ENCODE measurements at regions not wholly inside any gene's neighbourhood (a gene's known extent, or its start where the extent isn't known, plus 50 kb on each side); places are given as distances from the start of the nearest gene placed in this dataset.
A peak's percentile ranks its signal among the peaks of the same experiment; 100 is the strongest.
"Not testable (repeated sequence)": the region's sequence is repeated elsewhere in the genome, so short reads cannot be mapped to it uniquely, and the experiment has no call there.

GRCh38 chr1:224044420-224044819 lies 69.5 kb upstream of the FBXO28 start:
- H2BK5ac ChIP-seq (ENCODE audit: low read depth, low read length, poor library complexity, severe bottlenecking) = no peak overlapping the region
- H2AFZ ChIP-seq (ENCODE audit: low read depth, low read length) = no peak overlapping the region
- no peaks in the 10 kb centered on the region for H3K9me3 ChIP-seq (ENCODE audit: control insufficient read depth, low read length)
- H4K91ac ChIP-seq (ENCODE audit: low read length) = no peak overlapping the region
- WGBS = 97% methylated on average over 4 of the region's 4 CpGs
- no peak overlapping the region for H3K4ac ChIP-seq (ENCODE audit: low read depth in 1 of 2, low read length in 2 of 2)
- no peaks in the 10 kb centered on the region for H3K79me1 ChIP-seq (replicated peaks; ENCODE audit: low read length, poor library complexity, severe bottlenecking)
- no peak overlapping the region for H2BK120ac ChIP-seq (ENCODE audit: low read depth, low read length)
- no peak overlapping the region for H4K8ac ChIP-seq (ENCODE audit: low read length)
- H3K4me1 ChIP-seq (ENCODE audit: control insufficient read depth, insufficient read depth, low read depth, low read length) = no peaks in the 10 kb centered on the region
- no peak overlapping the region for H2AK5ac ChIP-seq (ENCODE audit: low read length, severe bottlenecking)
- H3K14ac ChIP-seq (ENCODE audit: low read length in 2 of 2) = no peak overlapping the region
- H3K9ac ChIP-seq (ENCODE audit: low read length) = no peak overlapping the region
- H3K18ac ChIP-seq (ENCODE audit: low read depth in 1 of 2, low read length in 2 of 2) = no peak overlapping the region
- no peak overlapping the region for H3K27ac ChIP-seq (ENCODE audit: low read length, poor library complexity, severe bottlenecking)
- no peak for DNase-seq
- H3K4me3 ChIP-seq (ENCODE audit: insufficient read depth in 1 of 2, low read depth in 1 of 2, low read length in 2 of 2) = no peak overlapping the region
- no peak overlapping the region for H2BK12ac ChIP-seq (ENCODE audit: low read length in 2 of 2)
- H3K4me2 ChIP-seq (ENCODE audit: low read length, poor library complexity, severe bottlenecking) = no peak overlapping the region
- no peak overlapping the region for H3K23ac ChIP-seq (ENCODE audit: low read length in 2 of 2)
- H3K36me3 ChIP-seq (ENCODE audit: control insufficient read depth in 1 of 2, insufficient read depth in 2 of 2, low read depth in 1 of 2, low read length in 2 of 2) = no peaks in the 10 kb centered on the region
- no peak overlapping the region for H2BK15ac ChIP-seq (ENCODE audit: low read depth, poor library complexity, severe bottlenecking)
- H3K27me3 ChIP-seq (ENCODE audit: control insufficient read depth in 1 of 2, insufficient read depth in 1 of 2, low read length in 2 of 2) = peaks cover 0 to 3% of the 10 kb centered on the region in 2 experiments

GRCh38 chr1:224042557-224043118 lies 71.3 kb upstream of the FBXO28 start:
- no peak overlapping the region for H2BK15ac ChIP-seq (ENCODE audit: low read depth, poor library complexity, severe bottlenecking)
- H2AFZ ChIP-seq (ENCODE audit: low read depth, low read length) = no peak overlapping the region
- H3K4ac ChIP-seq (ENCODE audit: low read depth in 1 of 2, low read length in 2 of 2) = no peak overlapping the region
- H3K27ac ChIP-seq (ENCODE audit: low read length, poor library complexity, severe bottlenecking) = no peak overlapping the region
- H3K9ac ChIP-seq (ENCODE audit: low read length) = no peak overlapping the region
- 69% methylated on average over 2 of the region's 4 CpGs for WGBS
- H2BK5ac ChIP-seq (ENCODE audit: low read depth, low read length, poor library complexity, severe bottlenecking) = no peak overlapping the region
- DNase-seq = no peak
- no peaks in the 10 kb centered on the region for H3K79me1 ChIP-seq (replicated peaks; ENCODE audit: low read length, poor library complexity, severe bottlenecking)
- peak overlapping the region in 1 of 2 experiments; percentile 62 for H3K18ac ChIP-seq (ENCODE audit: low read depth in 1 of 2, low read length in 2 of 2)
- no peaks in the 10 kb centered on the region for H3K9me3 ChIP-seq (ENCODE audit: control insufficient read depth, low read length)
- no peak overlapping the region for H2BK120ac ChIP-seq (ENCODE audit: low read depth, low read length)
- no peak overlapping the region for H3K14ac ChIP-seq (ENCODE audit: low read length in 2 of 2)
- no peak overlapping the region for H2AK5ac ChIP-seq (ENCODE audit: low read length, severe bottlenecking)
- H3K23ac ChIP-seq (ENCODE audit: low read length in 2 of 2) = no peak overlapping the region
- no peaks in the 10 kb centered on the region for H3K36me3 ChIP-seq (ENCODE audit: control insufficient read depth in 1 of 2, insufficient read depth in 2 of 2, low read depth in 1 of 2, low read length in 2 of 2)
- H3K4me2 ChIP-seq (ENCODE audit: low read length, poor library complexity, severe bottlenecking) = no peak overlapping the region
- H2BK12ac ChIP-seq (ENCODE audit: low read length in 2 of 2) = no peak overlapping the region
- H3K27me3 ChIP-seq (ENCODE audit: control insufficient read depth in 1 of 2, insufficient read depth in 1 of 2, low read length in 2 of 2) = peaks cover 0 to 3% of the 10 kb centered on the region in 2 experiments
- no peak overlapping the region for H4K8ac ChIP-seq (ENCODE audit: low read length)
- H3K4me3 ChIP-seq (ENCODE audit: insufficient read depth in 1 of 2, low read depth in 1 of 2, low read length in 2 of 2) = no peak overlapping the region
- no peaks in the 10 kb centered on the region for H3K4me1 ChIP-seq (ENCODE audit: control insufficient read depth, insufficient read depth, low read depth, low read length)
- H4K91ac ChIP-seq (ENCODE audit: low read length) = no peak overlapping the region

DNA sequence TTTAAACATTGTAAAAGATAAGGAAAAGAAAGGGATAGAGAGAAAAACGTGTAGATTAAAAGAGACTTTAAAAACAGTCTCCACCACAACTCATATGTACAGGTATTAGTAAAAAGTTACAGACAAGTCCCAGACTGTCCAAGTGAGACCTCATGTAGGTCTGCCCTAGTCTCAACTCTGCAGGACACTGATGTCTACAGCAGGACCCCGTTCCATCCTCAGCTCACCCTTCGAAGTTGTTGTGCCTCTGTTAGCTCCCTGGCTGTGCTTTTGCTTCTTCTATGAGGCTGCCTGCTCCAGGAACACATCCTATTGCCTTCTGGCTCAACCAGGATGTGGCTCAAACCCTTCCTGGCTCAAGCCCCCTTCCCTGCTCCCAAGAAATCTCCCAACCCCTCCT lies 72.9 kb upstream of the FBXO28 start:
- Histone ChIP-seq H3K14ac (ENCODE audit: low read length in 2 of 2) (no peak overlapping the region), H2AFZ (ENCODE audit: low read depth, low read length) (no peak overlapping the region), H3K18ac (ENCODE audit: low read depth in 1 of 2, low read length in 2 of 2) (no peak overlapping the region), H3K9ac (ENCODE audit: low read length) (no peak overlapping the region), H2BK15ac (ENCODE audit: low read depth, poor library complexity, severe bottlenecking) (no peak overlapping the region), H3K79me1 (replicated peaks; ENCODE audit: low read length, poor library complexity, severe bottlenecking) (no peaks in the 10 kb centered on the region), H3K23ac (ENCODE audit: low read length in 2 of 2) (no peak overlapping the region), H3K4me1 (ENCODE audit: control insufficient read depth, insufficient read depth, low read depth, low read length) (peaks cover 1% of the 10 kb centered on the region), H3K4me3 (ENCODE audit: insufficient read depth in 1 of 2, low read depth in 1 of 2, low read length in 2 of 2) (no peak overlapping the region), H2BK5ac (ENCODE audit: low read depth, low read length, poor library complexity, severe bottlenecking) (no peak overlapping the region), H2BK12ac (ENCODE audit: low read length in 2 of 2) (no peak overlapping the region), H3K4ac (ENCODE audit: low read depth in 1 of 2, low read length in 2 of 2) (no peak overlapping the region), H3K27me3 (ENCODE audit: control insufficient read depth in 1 of 2, insufficient read depth in 1 of 2, low read length in 2 of 2) (peaks cover 0 to 3% of the 10 kb centered on the region in 2 experiments), H3K9me3 (ENCODE audit: control insufficient read depth, low read length) (no peaks in the 10 kb centered on the region), H4K91ac (ENCODE audit: low read length) (no peak overlapping the region), H3K4me2 (ENCODE audit: low read length, poor library complexity, severe bottlenecking) (no peak overlapping the region), H4K8ac (ENCODE audit: low read length) (no peak overlapping the region), H3K27ac (ENCODE audit: low read length, poor library complexity, severe bottlenecking) (no peak overlapping the region), H2AK5ac (ENCODE audit: low read length, severe bottlenecking) (no peak overlapping the region), H2BK120ac (ENCODE audit: low read depth, low read length) (no peak overlapping the region), H3K36me3 (ENCODE audit: control insufficient read depth in 1 of 2, insufficient read depth in 2 of 2, low read depth in 1 of 2, low read length in 2 of 2) (no peaks in the 10 kb centered on the region)
- 93% methylated on average over 3 of the region's 3 CpGs for WGBS
- no peak for DNase-seq

GRCh38 chr1:224040423-224040822 lies 73.5 kb upstream of the FBXO28 start:
- not testable (repeated sequence) for H2BK5ac ChIP-seq (ENCODE audit: low read depth, low read length, poor library complexity, severe bottlenecking); H3K18ac ChIP-seq (ENCODE audit: low read depth in 1 of 2, low read length in 2 of 2); H3K4me3 ChIP-seq (ENCODE audit: insufficient read depth in 1 of 2, low read depth in 1 of 2, low read length in 2 of 2); H3K4ac ChIP-seq (ENCODE audit: low read depth in 1 of 2, low read length in 2 of 2); H3K27ac ChIP-seq (ENCODE audit: low read length, poor library complexity, severe bottlenecking); DNase-seq; H3K4me2 ChIP-seq (ENCODE audit: low read length, poor library complexity, severe bottlenecking); H3K27me3 ChIP-seq (ENCODE audit: control insufficient read depth in 1 of 2, insufficient read depth in 1 of 2, low read length in 2 of 2); H3K23ac ChIP-seq (ENCODE audit: low read length in 2 of 2); H2BK12ac ChIP-seq (ENCODE audit: low read length in 2 of 2); H3K36me3 ChIP-seq (ENCODE audit: control insufficient read depth in 1 of 2, insufficient read depth in 2 of 2, low read depth in 1 of 2, low read length in 2 of 2); H2BK120ac ChIP-seq (ENCODE audit: low read depth, low read length); H3K79me1 ChIP-seq (replicated peaks; ENCODE audit: low read length, poor library complexity, severe bottlenecking); H3K9ac ChIP-seq (ENCODE audit: low read length); H4K91ac ChIP-seq (ENCODE audit: low read length); H2AFZ ChIP-seq (ENCODE audit: low read depth, low read length); H4K8ac ChIP-seq (ENCODE audit: low read length); H3K14ac ChIP-seq (ENCODE audit: low read length in 2 of 2); H2BK15ac ChIP-seq (ENCODE audit: low read depth, poor library complexity, severe bottlenecking); H2AK5ac ChIP-seq (ENCODE audit: low read length, severe bottlenecking); H3K9me3 ChIP-seq (ENCODE audit: control insufficient read depth, low read length); H3K4me1 ChIP-seq (ENCODE audit: control insufficient read depth, insufficient read depth, low read depth, low read length)

All from mesenchymal stem cell (in vitro differentiated cells and primary cell).